Neural cell (in vitro differentiated cells): ENCODE measurements at regions not wholly inside any gene's neighbourhood (a gene's known extent, or its start where the extent isn't known, plus 50 kb on each side); places are given as distances from the start of the nearest gene placed in this dataset.
"Not testable (repeated sequence)": the region's sequence is repeated elsewhere in the genome, so short reads cannot be mapped to it uniquely, and the experiment has no call there.

Experiments
- H2AFZ ChIP-seq: fragments of 200-600, 300-800 bp; sonication (generic), shearing (Covaris generic); 2 replicates; pipeline ENCODE4 v1.6.0; 2014; ENCODE audit warnings: low read depth, mild to moderate bottlenecking, antibody characterized with exemption, low read length, moderate library complexity
- H3F3A ChIP-seq: fragments of 200-600 bp; shearing (Covaris generic); 2 replicates; pipeline ENCODE4 v1.6.1; 2016; ENCODE audit warnings: mild to moderate bottlenecking, moderate library complexity, mixed read lengths, antibody characterized with exemption, low read length; ENCODE audit not compliant: insufficient read depth, poor library complexity, severe bottlenecking
- H3K27ac ChIP-seq: fragments of 200-600, 300-800 bp; sonication (generic), shearing (Covaris generic); 2 replicates; pipeline ENCODE4 v1.5.1; 2014; ENCODE audit warnings: mild to moderate bottlenecking, low read length, moderate library complexity
- H3K27me3 ChIP-seq: fragments of 300-800, 200-600 bp; sonication (generic), shearing (Covaris generic); 2 replicates; pipeline ENCODE4 v1.6.0; 2014; ENCODE audit warnings: mild to moderate bottlenecking, low read depth, low read length, moderate library complexity; ENCODE audit not compliant: insufficient read depth
- H3K36me3 ChIP-seq: fragments of 300-800, 200-600 bp; sonication (generic), shearing (Covaris generic); 2 replicates; pipeline ENCODE4 v1.5.1; 2014; ENCODE audit warnings: mild to moderate bottlenecking, antibody characterized with exemption, low read length, moderate library complexity; ENCODE audit not compliant: insufficient read depth
- H3K4me2 ChIP-seq: fragments of 300-800, 200-600 bp; sonication (generic), shearing (Covaris generic); 2 replicates; pipeline ENCODE4 v1.6.0; 2014; ENCODE audit warnings: mild to moderate bottlenecking, low read length
- H3K4me3 ChIP-seq: fragments of 300-800, 200-600 bp; sonication (generic), shearing (Covaris generic); 2 replicates; pipeline ENCODE4 v1.5.1; 2014; ENCODE audit warnings: mild to moderate bottlenecking, low read length, moderate library complexity
- H3K79me2 ChIP-seq: fragments of 200-600 bp; shearing (Covaris generic); replicated peaks from 2 replicates; pipeline ENCODE4 v1.6.0; 2014; ENCODE audit warnings: mild to moderate bottlenecking, low read length, moderate library complexity; ENCODE audit not compliant: insufficient read depth
- H3K9ac ChIP-seq: fragments of 300-800, 200-600 bp; sonication (generic), shearing (Covaris generic); 2 replicates; pipeline ENCODE4 v1.6.1; 2016; ENCODE audit warnings: mild to moderate bottlenecking, low read length, mixed read lengths
- H3K9me2 ChIP-seq: fragments of 200-600 bp; shearing (Covaris generic); 2 replicates; pipeline ENCODE4 v1.6.1; 2016; ENCODE audit warnings: mild to moderate bottlenecking, low read length, mixed read lengths; ENCODE audit not compliant: insufficient read depth
- H3K9me3 ChIP-seq: fragments of 200-600, 300-800 bp; sonication (generic), shearing (Covaris generic); 2 replicates; pipeline ENCODE4 v1.6.1; 2016; ENCODE audit warnings: mild to moderate bottlenecking, mixed run types, low read length, moderate library complexity, mixed read lengths
- H4K20me1 ChIP-seq: fragments of 200-600 bp; shearing (Covaris generic); 2 replicates; pipeline ENCODE4 v1.6.1; 2016; ENCODE audit warnings: mild to moderate bottlenecking, mixed run types; ENCODE audit not compliant: insufficient read depth
- CTCF ChIP-seq: fragments of 450-650 bp; IDR thresholded peaks from 2 replicates; pipeline ENCODE4 v1.5.1; 2014; ENCODE audit warnings: antibody characterized with exemption, mild to moderate bottlenecking, moderate library complexity; ENCODE audit not compliant: poor library complexity, severe bottlenecking
- EP300 ChIP-seq: fragments of 450-650 bp; conservative IDR thresholded peaks from 2 replicates; pipeline ENCODE4 v1.6.1; 2014; ENCODE audit warnings: antibody characterized with exemption, mild to moderate bottlenecking, moderate library complexity; ENCODE audit not compliant: poor library complexity, severe bottlenecking
- EZH2 ChIP-seq: fragments of 200-600, 300-800 bp; shearing (Covaris generic), sonication (generic); IDR thresholded peaks from 2 replicates; pipeline ENCODE4 v1.6.1; 2014; ENCODE audit warnings: antibody characterized with exemption, low read length, borderline replicate concordance, mild to moderate bottlenecking; ENCODE audit not compliant: insufficient read depth, poor library complexity, severe bottlenecking
- POLR2AphosphoS5 ChIP-seq: IDR thresholded peaks from 2 replicates; pipeline ENCODE4 v1.6.1; 2012
- RAD21 ChIP-seq: fragments of 450-650 bp; conservative IDR thresholded peaks from 2 replicates; pipeline ENCODE4 v1.6.1; 2014; ENCODE audit warnings: antibody characterized with exemption, mild to moderate bottlenecking, moderate library complexity
- SMC3 ChIP-seq: fragments of 450-650 bp; conservative IDR thresholded peaks from 2 replicates; pipeline ENCODE4 v1.6.1; 2014; ENCODE audit warnings: antibody characterized with exemption, mild to moderate bottlenecking, moderate library complexity; ENCODE audit not compliant: poor library complexity
- TAF1 ChIP-seq: IDR thresholded peaks from 2 replicates; pipeline ENCODE4 v1.6.1; 2012; ENCODE audit warnings: low read depth
- TF ChIP-seq, protein P1 (sequence below): IDR thresholded peaks from 2 replicates; pipeline ENCODE4 v1.6.1; 2012; ENCODE audit warnings: borderline replicate concordance

GRCh38 chrX:117610049-117610448, 506.6 kb downstream of the KLHL13 start:
- TF ChIP-seq, protein P1, sequence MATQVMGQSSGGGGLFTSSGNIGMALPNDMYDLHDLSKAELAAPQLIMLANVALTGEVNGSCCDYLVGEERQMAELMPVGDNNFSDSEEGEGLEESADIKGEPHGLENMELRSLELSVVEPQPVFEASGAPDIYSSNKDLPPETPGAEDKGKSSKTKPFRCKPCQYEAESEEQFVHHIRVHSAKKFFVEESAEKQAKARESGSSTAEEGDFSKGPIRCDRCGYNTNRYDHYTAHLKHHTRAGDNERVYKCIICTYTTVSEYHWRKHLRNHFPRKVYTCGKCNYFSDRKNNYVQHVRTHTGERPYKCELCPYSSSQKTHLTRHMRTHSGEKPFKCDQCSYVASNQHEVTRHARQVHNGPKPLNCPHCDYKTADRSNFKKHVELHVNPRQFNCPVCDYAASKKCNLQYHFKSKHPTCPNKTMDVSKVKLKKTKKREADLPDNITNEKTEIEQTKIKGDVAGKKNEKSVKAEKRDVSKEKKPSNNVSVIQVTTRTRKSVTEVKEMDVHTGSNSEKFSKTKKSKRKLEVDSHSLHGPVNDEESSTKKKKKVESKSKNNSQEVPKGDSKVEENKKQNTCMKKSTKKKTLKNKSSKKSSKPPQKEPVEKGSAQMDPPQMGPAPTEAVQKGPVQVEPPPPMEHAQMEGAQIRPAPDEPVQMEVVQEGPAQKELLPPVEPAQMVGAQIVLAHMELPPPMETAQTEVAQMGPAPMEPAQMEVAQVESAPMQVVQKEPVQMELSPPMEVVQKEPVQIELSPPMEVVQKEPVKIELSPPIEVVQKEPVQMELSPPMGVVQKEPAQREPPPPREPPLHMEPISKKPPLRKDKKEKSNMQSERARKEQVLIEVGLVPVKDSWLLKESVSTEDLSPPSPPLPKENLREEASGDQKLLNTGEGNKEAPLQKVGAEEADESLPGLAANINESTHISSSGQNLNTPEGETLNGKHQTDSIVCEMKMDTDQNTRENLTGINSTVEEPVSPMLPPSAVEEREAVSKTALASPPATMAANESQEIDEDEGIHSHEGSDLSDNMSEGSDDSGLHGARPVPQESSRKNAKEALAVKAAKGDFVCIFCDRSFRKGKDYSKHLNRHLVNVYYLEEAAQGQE = no peak
- no peak for TF ChIP-seq SMC3
- TF ChIP-seq RAD21 = no peak
- no peak for TF ChIP-seq POLR2AphosphoS5
- no peaks in the 10 kb centered on the region for H4K20me1 ChIP-seq

DNA sequence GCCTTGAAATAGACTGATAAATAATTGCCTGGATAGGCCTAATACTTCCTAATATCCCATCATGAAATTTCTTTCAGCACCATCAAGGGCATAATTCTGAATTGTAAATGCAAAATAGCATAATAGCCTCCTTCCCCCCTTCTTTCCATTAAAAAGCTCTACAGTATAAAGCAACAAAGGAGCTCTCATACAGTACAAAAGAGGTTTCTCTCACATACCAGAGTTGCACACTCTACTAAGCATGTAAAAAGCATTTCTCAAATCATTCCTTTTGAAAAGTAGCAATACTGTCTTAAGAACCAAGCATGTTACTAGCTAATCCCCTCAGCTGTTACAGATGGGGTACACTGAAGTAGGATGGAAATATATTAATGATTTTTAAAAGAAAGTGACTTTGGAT, 509.0 kb downstream of the KLHL13 start:
- no peaks in the 10 kb centered on the region for H4K20me1 ChIP-seq
- no peak overlapping the region for H3K27ac ChIP-seq
- no peaks in the 10 kb centered on the region for H3F3A ChIP-seq
- H3K79me2 ChIP-seq = no peaks in the 10 kb centered on the region
- no peaks in the 10 kb centered on the region for H3K27me3 ChIP-seq
- H2AFZ ChIP-seq = no peak overlapping the region
- no peaks in the 10 kb centered on the region for H3K9me2 ChIP-seq
- no peak overlapping the region for H3K9ac ChIP-seq
- no peaks in the 10 kb centered on the region for H3K36me3 ChIP-seq
- H3K4me3 ChIP-seq = no peak overlapping the region
- TF ChIP-seq EZH2 (no peak), TAF1 (no peak), EP300 (no peak), CTCF (no peak), SMC3 (no peak), RAD21 (no peak)
- TF ChIP-seq, protein P1 = no peak
- H3K9me3 ChIP-seq = no peaks in the 10 kb centered on the region
- no peak overlapping the region for H3K4me2 ChIP-seq

More at GRCh38 chrX:117610049-117610448, 506.6 kb downstream of the KLHL13 start:
- no peak overlapping the region for H3K27ac ChIP-seq
- no peaks in the 10 kb centered on the region for H3K9me2 ChIP-seq
- H3F3A ChIP-seq = no peaks in the 10 kb centered on the region
- H2AFZ ChIP-seq = no peak overlapping the region
- H3K9me3 ChIP-seq = no peaks in the 10 kb centered on the region
- H3K79me2 ChIP-seq = no peaks in the 10 kb centered on the region
- no peak overlapping the region for H3K4me3 ChIP-seq
- no peak overlapping the region for H3K9ac ChIP-seq
- no peaks in the 10 kb centered on the region for H3K36me3 ChIP-seq
- no peaks in the 10 kb centered on the region for H3K27me3 ChIP-seq
- no peak overlapping the region for H3K4me2 ChIP-seq

- not testable (repeated sequence) for H3K36me3 ChIP-seq, H3F3A ChIP-seq, H4K20me1 ChIP-seq, H3K4me3 ChIP-seq, H2AFZ ChIP-seq, H3K27ac ChIP-seq, H3K79me2 ChIP-seq, H3K9me3 ChIP-seq, H3K27me3 ChIP-seq, H3K9ac ChIP-seq, H3K9me2 ChIP-seq, H3K4me2 ChIP-seq
Observed at GRCh38 chrX:117606101-117606500, 510.5 kb downstream of the KLHL13 start.
